Caco-2 (cell line): ENCODE measurements at regions not wholly inside any gene's neighbourhood (a gene's known extent, or its start where the extent isn't known, plus 50 kb on each side); places are given as distances from the start of the nearest gene placed in this dataset.

Experiments
- BruUV-seq: library from RNA; stranded (reverse); fragments of 400-500 nt; replicated peaks from 2 replicates; lab custom pipeline; 2021; lab: Mats Ljungman, UMichigan
- CTCF ChIA-PET: fragments of 300-600 bp; sonication (Branson Sonifier 250); formaldehyde crosslinking; loops from one replicate; lab custom pipeline; 2022; ENCODE audit warnings: antibody characterized with exemption; lab: Charles Lee
- POLR2A ChIA-PET: fragments of 300-600 bp; sonication (Branson Sonifier 250); formaldehyde crosslinking; loops from one replicate; lab custom pipeline; 2022; ENCODE audit warnings: antibody characterized with exemption; lab: Charles Lee
- DNase-seq, 2 experiments: peaks; one replicate each; pipeline versions ENCODE4 v3.0.0 to v3.0.0-alpha.2; 2020 to 2022
- H3K27me3 ChIP-seq: replicated peaks from 2 replicates; pipeline ENCODE4 v1.6.0; 2011; ENCODE audit warnings: low read length; ENCODE audit not compliant: control insufficient read depth, insufficient read depth
- H3K36me3 ChIP-seq: 2 replicates; pipeline ENCODE4 v1.5.1; 2011; ENCODE audit warnings: low read length; ENCODE audit not compliant: control insufficient read depth, insufficient read depth
- H3K4me1 ChIP-seq: fragments of 250-450 bp; sonication (Bioruptor Pico); 2 replicates; pipeline ENCODE4 v1.5.1; 2020; ENCODE audit warnings: mild to moderate bottlenecking
- H3K4me3 ChIP-seq: 2 replicates; pipeline ENCODE4 v1.5.1; 2011; ENCODE audit warnings: low read depth, mild to moderate bottlenecking, control low read depth, low read length
- H3K9me3 ChIP-seq: fragments of 250-450 bp; sonication (Bioruptor Pico); 2 replicates; pipeline ENCODE4 v1.5.1; 2020; ENCODE audit warnings: mild to moderate bottlenecking, moderate library complexity
- H3K27ac Mint-ChIP-seq: one replicate; pipeline ENCODE4 v1.8.0; 2022; ENCODE audit warnings: mixed read lengths; ENCODE audit not compliant: unreplicated experiment
- H3K27me3 Mint-ChIP-seq: one replicate; pipeline ENCODE4 v1.8.0; 2022; ENCODE audit warnings: mixed read lengths; ENCODE audit not compliant: insufficient read depth, unreplicated experiment
- H3K36me3 Mint-ChIP-seq: one replicate; pipeline ENCODE4 v1.8.0; 2022; ENCODE audit warnings: mild to moderate bottlenecking, mixed read lengths; ENCODE audit not compliant: insufficient read depth, unreplicated experiment
- H3K4me1 Mint-ChIP-seq: one replicate; pipeline ENCODE4 v1.8.0; 2022; ENCODE audit warnings: low read depth, mixed read lengths; ENCODE audit not compliant: unreplicated experiment
- H3K4me3 Mint-ChIP-seq: one replicate; pipeline ENCODE4 v1.8.0; 2022; ENCODE audit warnings: mild to moderate bottlenecking, moderate library complexity, mixed read lengths; ENCODE audit not compliant: unreplicated experiment
- H3K9me3 Mint-ChIP-seq: one replicate; pipeline ENCODE4 v1.8.0; 2022; ENCODE audit warnings: mixed read lengths; ENCODE audit not compliant: unreplicated experiment
- intact Hi-C: fragments of 100-400 bp; cut with micrococcal nuclease; formaldehyde crosslinking; loops from one replicate; pipeline ENCODE4 v1.10.0; 2022; ENCODE audit not compliant: unreplicated experiment
- TF ChIP-seq, protein P1 (sequence below), 2 experiments: fragments of 200-600 bp in 1 of 2; IDR thresholded peaks; 1 replicate in 1 of 2; 2 replicates in 1 of 2; pipeline versions ENCODE4 v1.5.1 to v1.8.0; 2011 to 2022; ENCODE audit warnings: antibody characterized with exemption in 1 of 2, control low read depth in 1 of 2, inconsistent platforms in 1 of 2, low read depth in 1 of 2, low read length in 1 of 2, mild to moderate bottlenecking in 1 of 2, moderate library complexity in 1 of 2; ENCODE audit not compliant: insufficient read depth in 1 of 2, severe bottlenecking in 1 of 2, unreplicated experiment in 1 of 2

DNA sequence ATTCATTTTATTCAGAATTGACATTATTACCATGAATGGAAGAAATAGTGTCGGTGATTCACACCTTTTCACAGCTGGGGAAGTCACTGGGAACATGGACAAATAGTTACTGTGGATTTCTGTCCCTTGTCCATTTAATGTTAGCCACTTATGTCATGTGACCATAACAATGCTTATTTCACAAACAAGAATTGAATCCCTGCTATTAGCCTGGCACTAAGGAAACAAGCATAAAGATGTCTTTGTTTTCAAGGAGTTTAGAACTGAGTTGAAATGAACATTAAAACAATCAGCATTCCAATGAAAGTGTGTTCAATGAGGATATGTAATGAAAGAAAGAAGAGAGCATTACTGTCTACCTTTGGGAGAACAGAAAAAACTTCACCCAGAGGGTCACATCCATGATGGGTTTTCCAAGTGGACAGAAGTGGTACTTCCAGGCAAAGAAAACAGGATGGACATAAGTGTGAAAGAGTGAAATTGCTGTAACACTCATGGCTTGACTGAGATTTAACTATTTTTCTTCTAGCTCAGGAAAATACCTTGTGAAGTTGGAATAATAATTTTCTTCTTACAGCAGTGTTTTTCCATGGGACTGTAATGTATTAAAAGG lies 324.5 kb upstream of the UBE2E3 start:
- H3K4me3 ChIP-seq = no peak overlapping the region
- H3K4me1 ChIP-seq = no peaks in the 10 kb centered on the region; the same call in 1 of the 2 replicates
- H3K36me3 Mint-ChIP-seq = no peaks in the 10 kb centered on the region
- no peaks in the 10 kb centered on the region for H3K4me1 Mint-ChIP-seq
- H3K4me3 Mint-ChIP-seq = no peak overlapping the region
- H3K36me3 ChIP-seq = no peaks in the 10 kb centered on the region
- POLR2A ChIA-PET = no interaction called here
- DNase-seq = no peak
- no peaks in the 10 kb centered on the region for H3K9me3 ChIP-seq
- H3K27ac Mint-ChIP-seq = no peak overlapping the region
- no peaks in the 10 kb centered on the region for H3K27me3 ChIP-seq
- H3K27me3 Mint-ChIP-seq = peaks cover 3% of the 10 kb centered on the region
- TF ChIP-seq, protein P1, sequence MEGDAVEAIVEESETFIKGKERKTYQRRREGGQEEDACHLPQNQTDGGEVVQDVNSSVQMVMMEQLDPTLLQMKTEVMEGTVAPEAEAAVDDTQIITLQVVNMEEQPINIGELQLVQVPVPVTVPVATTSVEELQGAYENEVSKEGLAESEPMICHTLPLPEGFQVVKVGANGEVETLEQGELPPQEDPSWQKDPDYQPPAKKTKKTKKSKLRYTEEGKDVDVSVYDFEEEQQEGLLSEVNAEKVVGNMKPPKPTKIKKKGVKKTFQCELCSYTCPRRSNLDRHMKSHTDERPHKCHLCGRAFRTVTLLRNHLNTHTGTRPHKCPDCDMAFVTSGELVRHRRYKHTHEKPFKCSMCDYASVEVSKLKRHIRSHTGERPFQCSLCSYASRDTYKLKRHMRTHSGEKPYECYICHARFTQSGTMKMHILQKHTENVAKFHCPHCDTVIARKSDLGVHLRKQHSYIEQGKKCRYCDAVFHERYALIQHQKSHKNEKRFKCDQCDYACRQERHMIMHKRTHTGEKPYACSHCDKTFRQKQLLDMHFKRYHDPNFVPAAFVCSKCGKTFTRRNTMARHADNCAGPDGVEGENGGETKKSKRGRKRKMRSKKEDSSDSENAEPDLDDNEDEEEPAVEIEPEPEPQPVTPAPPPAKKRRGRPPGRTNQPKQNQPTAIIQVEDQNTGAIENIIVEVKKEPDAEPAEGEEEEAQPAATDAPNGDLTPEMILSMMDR (IDR thresholded peaks at IDR 0.05; ENCODE audit: insufficient read depth in 1 of 2, low read depth in 1 of 2, low read length in 1 of 2, severe bottlenecking in 1 of 2, unreplicated experiment in 1 of 2) = peak in 1 of 2 experiments; percentile 18
- CTCF ChIA-PET = no interaction called here
- intact Hi-C loops = no loop called here
- no TSS peak for BruUV-seq
- no peaks in the 10 kb centered on the region for H3K9me3 Mint-ChIP-seq

DNA sequence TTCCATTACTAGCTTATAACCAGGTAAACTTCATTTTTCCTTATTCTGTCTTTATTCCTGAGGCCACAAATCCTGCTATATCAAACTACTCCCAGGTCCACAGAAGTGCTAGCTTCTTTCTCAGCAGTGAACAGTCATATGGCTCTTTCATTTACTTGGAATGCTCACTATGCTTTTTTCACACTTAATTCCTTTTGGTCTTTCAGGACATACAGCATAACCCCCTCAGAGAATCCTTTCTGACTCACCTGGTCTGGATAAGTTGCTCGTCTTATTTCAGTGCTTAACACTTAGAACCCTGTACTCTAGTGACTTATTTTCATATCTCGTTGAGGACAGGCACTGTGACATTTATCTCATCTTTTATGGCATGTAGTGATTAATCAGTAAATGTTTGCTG lies 325.0 kb upstream of the UBE2E3 start:
- no peak overlapping the region for H3K27ac Mint-ChIP-seq
- H3K4me3 ChIP-seq = no peak overlapping the region
- DNase-seq = no peak
- intact Hi-C loops = no loop called here
- ChIA-PET POLR2A (no interaction called here), CTCF (no interaction called here)
- no peak overlapping the region for H3K4me3 Mint-ChIP-seq
- no TSS peak for BruUV-seq
- H3K27me3 ChIP-seq = no peaks in the 10 kb centered on the region
- H3K4me1 ChIP-seq = no peaks in the 10 kb centered on the region; the same call in 1 of the 2 replicates
- no peaks in the 10 kb centered on the region for H3K36me3 Mint-ChIP-seq
- H3K36me3 ChIP-seq = no peaks in the 10 kb centered on the region
- TF ChIP-seq, protein P1 (IDR thresholded peaks at IDR 0.05; ENCODE audit: insufficient read depth in 1 of 2, low read depth in 1 of 2, low read length in 1 of 2, severe bottlenecking in 1 of 2, unreplicated experiment in 1 of 2) = no peak
- H3K27me3 Mint-ChIP-seq = peaks cover 3% of the 10 kb centered on the region
- H3K4me1 Mint-ChIP-seq = no peaks in the 10 kb centered on the region
- H3K9me3 Mint-ChIP-seq = no peaks in the 10 kb centered on the region
- no peaks in the 10 kb centered on the region for H3K9me3 ChIP-seq

- Mint-ChIP-seq H3K4me3 (no peak overlapping the region), H3K36me3 (no peaks in the 10 kb centered on the region), H3K9me3 (no peaks in the 10 kb centered on the region), H3K4me1 (no peaks in the 10 kb centered on the region), H3K27me3 (peaks cover 8% of the 10 kb centered on the region), H3K27ac (no peak overlapping the region)
- H3K4me1 ChIP-seq = no peaks in the 10 kb centered on the region; the same call in 1 of the 2 replicates
- no peak overlapping the region for H3K4me3 ChIP-seq
- intact Hi-C loops = no loop called here
- no peaks in the 10 kb centered on the region for H3K9me3 ChIP-seq
- BruUV-seq = no TSS peak
- H3K27me3 ChIP-seq = no peaks in the 10 kb centered on the region
- ChIA-PET POLR2A (no interaction called here), CTCF (no interaction called here)
- H3K36me3 ChIP-seq = no peaks in the 10 kb centered on the region
- no peak for DNase-seq
- TF ChIP-seq, protein P1 (IDR thresholded peaks at IDR 0.05; ENCODE audit: insufficient read depth in 1 of 2, low read depth in 1 of 2, low read length in 1 of 2, severe bottlenecking in 1 of 2, unreplicated experiment in 1 of 2) = no peak
Observed at GRCh38 chr2:180653481-180653880, 326.9 kb upstream of the UBE2E3 start.
